ENCODE measurements at regions not wholly inside any gene's neighbourhood (a gene's known extent, or its start where the extent isn't known, plus 50 kb on each side); places are given as distances from the start of the nearest gene placed in this dataset.
A peak's percentile ranks its signal among the peaks of the same experiment; 100 is the strongest.

GRCh38 chr6:3617681-3618311, 133.7 kb downstream of the PXDC1 start:
- TF ChIP-seq CTCF (conservative IDR thresholded peaks at IDR 0.05; ENCODE audit: low read depth, low read length) (no peak), EZH2 (IDR thresholded peaks at IDR 0.05; ENCODE audit: borderline replicate concordance, low read depth, low read length, poor library complexity, severe bottlenecking) (no peak)
- POLR2A ChIA-PET (ENCODE audit: low non-redundant PET): no interaction called here
- no peak for DNase-seq (ENCODE audit: low spot score)
- H3K36me3 ChIP-seq (ENCODE audit: insufficient read depth, low read length, poor library complexity, severe bottlenecking): no peaks in the 10 kb centered on the region
- no peaks in the 10 kb centered on the region for H3K9me3 ChIP-seq (ENCODE audit: low read depth, low read length, poor library complexity, severe bottlenecking)
- intact Hi-C loops (cut with micrococcal nuclease; ENCODE audit: unreplicated experiment): no loop called here
- H3K4me3 ChIP-seq (ENCODE audit: low read depth, low read length, poor library complexity, severe bottlenecking): no peak overlapping the region
- no peaks in the 10 kb centered on the region for H3K27me3 ChIP-seq (replicated peaks; ENCODE audit: insufficient read depth, low read depth, low read length, poor library complexity)
- peaks cover 4% of the 10 kb centered on the region for H3K4me1 ChIP-seq (ENCODE audit: insufficient read depth, low read length, poor library complexity, severe bottlenecking)
- CTCF ChIA-PET: no interaction called here
- no peak overlapping the region for H3K27ac ChIP-seq (ENCODE audit: low read depth, low read length, poor library complexity, severe bottlenecking)
- BruUV-seq (replicated peaks): no TSS peak

- ChIA-PET POLR2A (ENCODE audit: low non-redundant PET) (no interaction called here), CTCF (no interaction called here)
- BruUV-seq (replicated peaks): no TSS peak
- Histone ChIP-seq H3K27ac (ENCODE audit: low read depth, low read length, poor library complexity, severe bottlenecking) (no peak overlapping the region), H3K4me3 (ENCODE audit: low read depth, low read length, poor library complexity, severe bottlenecking) (no peak overlapping the region), H3K9me3 (ENCODE audit: low read depth, low read length, poor library complexity, severe bottlenecking) (no peaks in the 10 kb centered on the region), H3K4me1 (ENCODE audit: insufficient read depth, low read length, poor library complexity, severe bottlenecking) (peaks cover 10% of the 10 kb centered on the region), H3K36me3 (ENCODE audit: insufficient read depth, low read length, poor library complexity, severe bottlenecking) (no peaks in the 10 kb centered on the region), H3K27me3 (replicated peaks; ENCODE audit: insufficient read depth, low read depth, low read length, poor library complexity) (no peaks in the 10 kb centered on the region)
- intact Hi-C loops (cut with micrococcal nuclease; ENCODE audit: unreplicated experiment): no loop called here
- peak; percentile 14 for DNase-seq (ENCODE audit: low spot score)
- TF ChIP-seq CTCF (conservative IDR thresholded peaks at IDR 0.05; ENCODE audit: low read depth, low read length) (no peak), EZH2 (IDR thresholded peaks at IDR 0.05; ENCODE audit: borderline replicate concordance, low read depth, low read length, poor library complexity, severe bottlenecking) (no peak)
Observed at GRCh38 chr6:3617192-3617631, 134.3 kb downstream of the PXDC1 start.

- TF ChIP-seq CTCF (conservative IDR thresholded peaks at IDR 0.05; ENCODE audit: low read depth, low read length): no peak
- TF ChIP-seq EZH2 (IDR thresholded peaks at IDR 0.05; ENCODE audit: borderline replicate concordance, low read depth, low read length, poor library complexity, severe bottlenecking): no peak
- intact Hi-C loops (cut with micrococcal nuclease; ENCODE audit: unreplicated experiment): no loop called here
- CTCF ChIA-PET: no interaction called here
- Histone ChIP-seq H3K4me3 (ENCODE audit: low read depth, low read length, poor library complexity, severe bottlenecking) (no peak overlapping the region), H3K36me3 (ENCODE audit: insufficient read depth, low read length, poor library complexity, severe bottlenecking) (no peaks in the 10 kb centered on the region), H3K27ac (ENCODE audit: low read depth, low read length, poor library complexity, severe bottlenecking) (no peak overlapping the region), H3K9me3 (ENCODE audit: low read depth, low read length, poor library complexity, severe bottlenecking) (no peaks in the 10 kb centered on the region), H3K4me1 (ENCODE audit: insufficient read depth, low read length, poor library complexity, severe bottlenecking) (peaks cover 15% of the 10 kb centered on the region), H3K27me3 (replicated peaks; ENCODE audit: insufficient read depth, low read depth, low read length, poor library complexity) (no peaks in the 10 kb centered on the region)
- DNase-seq (ENCODE audit: low spot score): no peak
- BruUV-seq (replicated peaks): no TSS peak
- POLR2A ChIA-PET (ENCODE audit: low non-redundant PET): no interaction called here
Observed at GRCh38 chr6:3616565-3617176, 134.8 kb downstream of the PXDC1 start.
